OCI-LY7 (cell line): ENCODE measurements at regions not wholly inside any gene's neighbourhood (a gene's known extent, or its start where the extent isn't known, plus 50 kb on each side); places are given as distances from the start of the nearest gene placed in this dataset.

ENCODE experiments used
- CTCF ChIP-seq: fragments of 200-600 bp; sonication (generic); conservative IDR thresholded peaks from 2 replicates; pipeline ENCODE4 v1.5.1; 2014; ENCODE audit warnings: mild to moderate bottlenecking, antibody characterized with exemption, low read length, moderate library complexity, mixed read lengths
- EZH2phosphoT487 ChIP-seq: fragments of 200-600 bp; sonication (generic); IDR thresholded peaks from 2 replicates; pipeline ENCODE4 v1.6.1; 2018; ENCODE audit warnings: low read depth, borderline replicate concordance, mild to moderate bottlenecking, mixed run types, antibody characterized with exemption, low read length, moderate library complexity, mixed read lengths

DNA sequence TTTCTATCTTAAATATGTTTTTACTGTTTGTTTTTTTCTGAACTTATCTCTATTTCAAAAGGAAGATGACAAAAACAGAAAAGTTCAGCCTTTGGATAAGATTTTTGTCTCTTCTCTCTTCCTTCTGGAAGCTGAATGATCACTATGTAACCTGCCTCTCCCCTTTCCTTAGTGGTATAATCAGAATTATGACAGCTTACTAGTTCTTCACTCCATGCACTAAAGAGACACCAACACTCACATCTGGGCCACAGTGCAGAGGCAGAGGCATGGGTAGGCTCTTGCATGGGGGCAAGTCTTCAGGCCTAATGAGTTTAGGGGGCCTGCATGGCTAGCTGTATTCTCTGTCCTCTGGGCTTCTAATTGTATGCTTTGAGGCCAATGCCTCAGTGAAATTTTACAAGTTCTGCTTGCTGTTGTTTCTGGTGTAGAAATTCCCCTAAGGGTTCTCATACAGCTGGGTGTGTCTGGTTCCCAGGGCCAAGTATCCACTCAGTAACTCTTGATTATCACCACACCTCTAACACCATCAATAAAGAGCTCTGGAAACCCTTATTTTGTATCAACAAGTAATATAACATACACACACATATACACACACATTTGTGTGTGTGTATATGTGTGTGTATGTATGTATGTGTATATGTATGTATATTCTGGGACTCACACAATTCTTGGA lies 96.8 kb upstream of the POM121L12 start:
- TF ChIP-seq CTCF (no peak), EZH2phosphoT487 (no peak)
